Spleen (tissue), 11 donors: ENCODE measurements at regions not wholly inside any gene's neighbourhood (a gene's known extent, or its start where the extent isn't known, plus 50 kb on each side); places are given as distances from the start of the nearest gene placed in this dataset.
A peak's percentile ranks its signal among the peaks of the same experiment; 100 is the strongest.

Source experiments
- DNase-seq: peaks from one replicate; pipeline ENCODE4 v3.0.0-alpha.2; 2020
- H3K27ac ChIP-seq, 8 donors: fragments of 200-600 bp; sonication (generic) in 7 of 8; 1 replicate in 4 of 8; 2 replicates in 4 of 8; pipeline versions ENCODE4 v1.5.0 to v1.8.0; 2016 to 2021; ENCODE audit warnings: inconsistent platforms in 4 of 8, mild to moderate bottlenecking in 4 of 8, moderate library complexity in 1 of 8
- H3K27me3 ChIP-seq, 7 donors: fragments of 200-600 bp; sonication (generic) in 6 of 7; replicated peaks in 1 of 7; 1 replicate in 4 of 7; 2 replicates in 3 of 7; pipeline versions ENCODE4 v1.5.0 to v1.8.0; 2016 to 2021; ENCODE audit warnings: inconsistent platforms in 3 of 7, mild to moderate bottlenecking in 1 of 7
- H3K36me3 ChIP-seq, 6 donors: fragments of 200-600 bp; sonication (generic) in 5 of 6; 1 replicate in 4 of 6; 2 replicates in 2 of 6; pipeline versions ENCODE4 v1.5.0 to v1.8.0; 2016 to 2021; ENCODE audit warnings: inconsistent platforms in 2 of 6
- H3K4me1 ChIP-seq, 6 donors: fragments of 200-600 bp; sonication (generic) in 5 of 6; 1 replicate in 3 of 6; 2 replicates in 3 of 6; pipeline versions ENCODE4 v1.5.0 to v1.8.0; 2016 to 2021; ENCODE audit warnings: inconsistent platforms in 3 of 6
- H3K4me3 ChIP-seq, 8 donors: fragments of 200-600 bp; sonication (generic) in 7 of 8; 1 replicate in 4 of 8; 2 replicates in 4 of 8; pipeline versions ENCODE4 v1.5.0 to v1.8.0; 2016 to 2021; ENCODE audit warnings: inconsistent platforms in 4 of 8, mild to moderate bottlenecking in 4 of 8, moderate library complexity in 2 of 8
- H3K9me3 ChIP-seq, 8 donors: fragments of 200-600 bp; sonication (generic) in 7 of 8; 1 replicate in 4 of 8; 2 replicates in 4 of 8; pipeline versions ENCODE4 v1.5.0 to v1.8.0; 2016 to 2021; ENCODE audit warnings: inconsistent platforms in 4 of 8
- POLR2A ChIP-seq, 3 donors: fragments of 450-650 bp; IDR thresholded peaks; one replicate each; pipeline ENCODE4 v1.5.1; 2017; ENCODE audit warnings: antibody characterized with exemption in 3 of 3, mild to moderate bottlenecking in 1 of 3
- POLR2AphosphoS5 ChIP-seq, 3 donors: sonication (generic); formaldehyde crosslinking; IDR thresholded peaks; one replicate each; pipeline ENCODE4 v1.5.1; 2017; ENCODE audit warnings: antibody characterized with exemption in 3 of 3
- WGBS, 5 donors: extraction: QIAGEN DNeasy Blood & Tissue Kit in 3 of 5; methylation state at CpG; one replicate each; pipeline versions ENCODE4 v1.1.5 to v1.1.7; 2013 to 2018; 5-methylcytosine and 5-hydroxymethylcytosine counted together
- intact Hi-C: fragments of 100-400 bp; cut with DNase I; formaldehyde crosslinking; loops from one replicate; pipeline ENCODE4 v1.15.0; 2023; ENCODE audit warnings: low total_unique reads
- TF ChIP-seq, protein P1 (sequence below), 11 experiments: fragments of 200-600 bp in 7 of 11; fragments of 450-650 bp in 4 of 11; sonication (generic) in 4 of 11; IDR thresholded peaks in 8 of 11; conservative IDR thresholded peaks in 3 of 11; 1 replicate in 7 of 11; 2 replicates in 4 of 11; pipeline versions ENCODE4 v1.4.0 to v1.8.0; 2016 to 2021; ENCODE audit warnings: antibody characterized with exemption in 11 of 11, inconsistent platforms in 4 of 11, mild to moderate bottlenecking in 1 of 11
- donor health status: healthy with polysubstance abuse.
- donor health status: DM: no; HTN: no; CAD: no; lungs with moderate emphysema.
- donor health status: DM: no; HTN: no; CAD: no.
- donor health status: Bipolar disorder and iron deficiency.
- donor health status: healthy.
- donor health status: DM: no; HTN: no; CAD: no.
- donor health status: DM: yes; HTN: yes; CAD: no.

DNA sequence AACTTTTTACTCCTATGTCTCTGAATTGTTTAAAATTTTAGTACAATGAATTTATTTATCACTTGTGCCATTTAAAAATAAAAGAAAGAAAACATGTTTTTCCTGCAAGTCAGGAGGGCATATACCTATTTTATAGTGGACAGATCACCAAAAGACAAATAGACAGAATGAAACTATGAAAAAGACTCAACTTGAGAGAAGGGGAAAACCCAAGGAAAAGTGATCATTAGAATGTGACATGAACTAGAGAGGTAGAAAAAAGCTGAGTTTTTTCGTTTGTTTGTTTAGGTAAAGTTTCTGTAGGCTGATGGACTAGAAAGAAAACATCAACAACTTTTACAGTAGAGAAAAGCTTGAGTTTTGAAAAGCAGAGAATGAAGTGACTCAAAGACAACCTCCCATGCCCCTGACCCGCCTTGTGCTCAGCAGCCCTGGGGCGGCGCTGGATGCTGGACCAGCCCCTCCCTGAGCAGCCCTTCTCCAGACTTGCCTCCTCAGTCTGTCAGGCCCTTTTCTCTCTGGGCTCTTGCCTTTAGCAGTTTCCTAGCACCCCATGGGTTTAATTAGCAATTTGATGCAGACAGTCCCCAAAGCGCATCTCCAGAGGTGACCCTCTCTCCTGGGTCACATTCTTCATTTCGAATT, 95.1 kb upstream of the ARID2 start:
- intact Hi-C loops = no loop called here
- Histone ChIP-seq H3K9me3 (no peaks in the 10 kb centered on the region), H3K27ac (no peak overlapping the region), H3K36me3 (no peaks in the 10 kb centered on the region), H3K4me1 (no peaks in the 10 kb centered on the region), H3K27me3 (no peaks in the 10 kb centered on the region), H3K4me3 (no peak overlapping the region)
- DNase-seq = no peak
- TF ChIP-seq POLR2AphosphoS5 (IDR thresholded peaks at IDR 0.05) = no peak
- 74 to 90% (median 85%) methylated on average over 6 of the region's 6 CpGs for WGBS, 5 donors

DNA sequence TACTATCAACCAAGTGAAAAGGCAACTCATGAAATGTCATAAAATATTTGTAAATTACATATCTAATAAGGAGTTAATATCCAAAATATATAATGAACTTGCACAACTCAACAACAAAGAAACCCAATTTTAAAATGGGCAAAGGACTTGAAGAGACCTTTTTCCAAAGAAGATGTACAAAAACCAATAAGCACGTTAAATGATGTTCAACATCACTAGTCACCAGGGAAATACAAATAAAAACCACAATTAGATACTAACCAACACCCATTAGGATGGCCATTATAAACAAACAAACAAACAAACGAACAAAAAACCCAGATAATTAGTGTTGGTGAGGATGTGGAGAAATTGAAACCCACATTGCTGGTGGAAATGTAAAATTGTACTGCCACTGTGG, 92.3 kb upstream of the ARID2 start:
- TF ChIP-seq POLR2AphosphoS5 (IDR thresholded peaks at IDR 0.05) (no peak), POLR2A (IDR thresholded peaks at IDR 0.05) (no peak)
- TF ChIP-seq, protein P1, sequence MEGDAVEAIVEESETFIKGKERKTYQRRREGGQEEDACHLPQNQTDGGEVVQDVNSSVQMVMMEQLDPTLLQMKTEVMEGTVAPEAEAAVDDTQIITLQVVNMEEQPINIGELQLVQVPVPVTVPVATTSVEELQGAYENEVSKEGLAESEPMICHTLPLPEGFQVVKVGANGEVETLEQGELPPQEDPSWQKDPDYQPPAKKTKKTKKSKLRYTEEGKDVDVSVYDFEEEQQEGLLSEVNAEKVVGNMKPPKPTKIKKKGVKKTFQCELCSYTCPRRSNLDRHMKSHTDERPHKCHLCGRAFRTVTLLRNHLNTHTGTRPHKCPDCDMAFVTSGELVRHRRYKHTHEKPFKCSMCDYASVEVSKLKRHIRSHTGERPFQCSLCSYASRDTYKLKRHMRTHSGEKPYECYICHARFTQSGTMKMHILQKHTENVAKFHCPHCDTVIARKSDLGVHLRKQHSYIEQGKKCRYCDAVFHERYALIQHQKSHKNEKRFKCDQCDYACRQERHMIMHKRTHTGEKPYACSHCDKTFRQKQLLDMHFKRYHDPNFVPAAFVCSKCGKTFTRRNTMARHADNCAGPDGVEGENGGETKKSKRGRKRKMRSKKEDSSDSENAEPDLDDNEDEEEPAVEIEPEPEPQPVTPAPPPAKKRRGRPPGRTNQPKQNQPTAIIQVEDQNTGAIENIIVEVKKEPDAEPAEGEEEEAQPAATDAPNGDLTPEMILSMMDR (IDR thresholded peaks at IDR 0.05 in 8 of 11, conservative IDR thresholded peaks at IDR 0.05 in 3 of 11) = no peak
- 80 to 93% (median 88%) methylated on average over 2 of the region's 2 CpGs for WGBS, 5 donors
- H3K4me1 ChIP-seq = no peaks in the 10 kb centered on the region
- H3K36me3 ChIP-seq = no peaks in the 10 kb centered on the region
- no peak for DNase-seq
- intact Hi-C loops = no loop called here
- H3K27ac ChIP-seq = no peak overlapping the region
- no peaks in the 10 kb centered on the region for H3K27me3 ChIP-seq
- no peak overlapping the region for H3K4me3 ChIP-seq
- H3K9me3 ChIP-seq = no peaks in the 10 kb centered on the region

DNA sequence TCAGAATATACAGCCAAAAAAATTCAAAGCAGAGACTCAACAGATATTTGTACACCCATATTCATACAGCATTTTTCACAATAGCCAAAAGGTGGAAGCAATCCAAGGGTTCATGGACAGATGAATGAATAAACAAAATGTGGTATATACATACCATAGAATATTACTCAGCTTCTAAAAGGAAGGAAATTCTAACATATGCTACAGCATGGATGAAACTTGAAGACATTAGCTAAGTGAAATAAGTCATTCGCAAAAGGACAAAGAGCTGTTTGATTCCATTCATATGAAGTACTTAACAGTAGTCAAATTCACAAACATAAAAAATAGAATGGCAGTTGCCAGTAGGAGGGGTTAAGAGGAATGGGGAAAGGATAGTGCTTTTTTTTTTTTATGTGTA, 91.8 kb upstream of the ARID2 start:
- Histone ChIP-seq H3K4me1 (no peaks in the 10 kb centered on the region), H3K36me3 (no peaks in the 10 kb centered on the region), H3K4me3 (no peak overlapping the region), H3K27ac (no peak overlapping the region), H3K27me3 (no peaks in the 10 kb centered on the region), H3K9me3 (no peaks in the 10 kb centered on the region)
- no peak for DNase-seq
- WGBS, 5 donors = 90 to 100% (median 93%) methylated on average over 1 of the region's 1 CpG
- intact Hi-C loops = no loop called here
- TF ChIP-seq POLR2AphosphoS5 (IDR thresholded peaks at IDR 0.05) (no peak), POLR2A (IDR thresholded peaks at IDR 0.05) (no peak)
- TF ChIP-seq, protein P1 (IDR thresholded peaks at IDR 0.05 in 8 of 11, conservative IDR thresholded peaks at IDR 0.05 in 3 of 11) = no peak

DNA sequence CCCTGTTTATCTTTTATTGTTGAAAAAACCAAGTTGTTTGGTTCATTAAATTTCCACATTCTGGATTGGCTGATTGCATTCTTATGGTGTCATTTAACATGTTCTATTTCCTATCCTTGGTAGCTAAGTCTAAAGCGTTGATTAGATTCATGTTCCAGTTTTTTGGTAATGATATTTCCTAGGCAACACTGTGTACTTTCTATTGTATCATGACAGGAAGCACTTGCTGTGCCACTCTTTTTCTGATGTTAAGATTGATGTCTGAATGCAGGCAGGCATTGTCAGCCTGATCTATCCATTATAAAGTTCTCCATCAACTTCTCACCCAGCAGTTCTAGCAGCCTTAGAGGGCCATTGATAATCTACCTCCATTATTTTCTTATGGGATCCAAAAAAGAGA, 91.1 kb upstream of the ARID2 start:
- Histone ChIP-seq H3K27me3 (no peaks in the 10 kb centered on the region), H3K36me3 (no peaks in the 10 kb centered on the region), H3K4me3 (no peak overlapping the region), H3K4me1 (no peaks in the 10 kb centered on the region), H3K27ac (no peak overlapping the region), H3K9me3 (no peaks in the 10 kb centered on the region)
- TF ChIP-seq POLR2A (IDR thresholded peaks at IDR 0.05) = no peak
- TF ChIP-seq, protein P1 (IDR thresholded peaks at IDR 0.05 in 8 of 11, conservative IDR thresholded peaks at IDR 0.05 in 3 of 11) = no peak
- no peak for DNase-seq
- WGBS, 5 donors = 75 to 94% (median 90%) methylated on average over 1 of the region's 1 CpG
- intact Hi-C loops = no loop called here

- peak overlapping the region in 3 of 8 donors; percentile 24 to 60 (median 34) for H3K27ac ChIP-seq
- TF ChIP-seq, protein P1 (IDR thresholded peaks at IDR 0.05 in 8 of 11, conservative IDR thresholded peaks at IDR 0.05 in 3 of 11) = no peak
- TF ChIP-seq POLR2A (IDR thresholded peaks at IDR 0.05) (no peak), POLR2AphosphoS5 (IDR thresholded peaks at IDR 0.05) (no peak)
- no peak overlapping the region for H3K4me3 ChIP-seq
- H3K9me3 ChIP-seq = no peaks in the 10 kb centered on the region
- intact Hi-C loops = no loop called here
- H3K27me3 ChIP-seq = no peaks in the 10 kb centered on the region
- WGBS, 5 donors = 0 to 4% (median 0%) methylated on average over 1 of the region's 1 CpG
- H3K36me3 ChIP-seq = no peaks in the 10 kb centered on the region
- H3K4me1 ChIP-seq = peaks cover 0 to 17% (median 9%) of the 10 kb centered on the region in 6 donors
- no peak for DNase-seq
These were observed 85.0 kb upstream of the ARID2 start for GRCh38 chr12:45644541-45644940.
